ENCODE measurements at regions not wholly inside any gene's neighbourhood (a gene's known extent, or its start where the extent isn't known, plus 50 kb on each side); places are given as distances from the start of the nearest gene placed in this dataset.

DNA sequence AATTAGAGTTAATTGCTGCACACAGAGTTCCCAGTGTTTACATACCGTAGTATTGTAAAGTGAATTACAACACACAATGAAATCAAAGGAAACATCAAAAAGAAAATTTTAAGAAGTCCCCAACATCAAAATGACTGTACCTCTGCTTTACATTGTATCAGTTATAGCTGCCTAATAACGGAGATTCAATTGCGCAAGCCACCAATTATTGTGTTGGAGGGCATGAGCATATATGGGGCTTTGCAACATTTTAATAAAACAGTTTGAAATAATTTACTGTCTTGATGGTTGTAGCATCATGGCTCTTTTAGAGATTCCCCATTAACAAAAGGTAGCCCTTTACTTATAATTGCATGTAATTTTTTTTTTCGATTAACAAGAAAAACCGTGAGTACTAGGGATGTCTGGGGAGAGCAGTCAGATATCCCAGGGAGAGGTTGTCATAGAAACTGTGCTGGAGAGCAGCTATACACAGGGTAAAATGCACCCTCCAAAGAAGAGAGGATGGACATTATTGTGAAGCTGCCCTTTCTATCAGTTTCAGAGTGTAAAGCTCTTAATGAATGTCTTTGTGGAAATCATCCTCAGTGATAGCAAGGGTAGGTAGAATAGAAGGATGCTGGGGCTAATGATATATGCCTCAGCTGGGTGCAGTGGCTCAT, 55.9 kb upstream of the BTG3 start:
- ChIA-PET CTCF (no interaction called here), POLR2A (ENCODE audit: unreplicated experiment) (no interaction called here)
- Histone ChIP-seq H2AFZ (no peak overlapping the region), H3K9me3 (ENCODE audit: insufficient read depth, low read depth) (no peaks in the 10 kb centered on the region), H3K27me3 (ENCODE audit: insufficient read depth, low read depth) (no peaks in the 10 kb centered on the region), H3K79me2 (ENCODE audit: low read depth) (no peaks in the 10 kb centered on the region), H3K27ac (no peak overlapping the region), H3F3A (ENCODE audit: insufficient read depth, low read depth) (no peaks in the 10 kb centered on the region), H3K4me1 (replicated peaks; ENCODE audit: insufficient read depth) (peaks cover 7% of the 10 kb centered on the region), H3K4me2 (no peak overlapping the region), H3K4me3 (no peak overlapping the region), H4K20me1 (ENCODE audit: insufficient read depth) (no peaks in the 10 kb centered on the region), H3K9me2 (ENCODE audit: insufficient read depth) (no peaks in the 10 kb centered on the region), H3K36me3 (ENCODE audit: low read depth) (no peaks in the 10 kb centered on the region)
- BruUV-seq (replicated peaks): no TSS peak
- no peak for DNase-seq
- intact Hi-C loops (cut with micrococcal nuclease; ENCODE audit: unreplicated experiment): no loop called here
- no peak for TF ChIP-seq EZH2 (IDR thresholded peaks at IDR 0.05; ENCODE audit: low read depth)
- TF ChIP-seq, protein P1, sequence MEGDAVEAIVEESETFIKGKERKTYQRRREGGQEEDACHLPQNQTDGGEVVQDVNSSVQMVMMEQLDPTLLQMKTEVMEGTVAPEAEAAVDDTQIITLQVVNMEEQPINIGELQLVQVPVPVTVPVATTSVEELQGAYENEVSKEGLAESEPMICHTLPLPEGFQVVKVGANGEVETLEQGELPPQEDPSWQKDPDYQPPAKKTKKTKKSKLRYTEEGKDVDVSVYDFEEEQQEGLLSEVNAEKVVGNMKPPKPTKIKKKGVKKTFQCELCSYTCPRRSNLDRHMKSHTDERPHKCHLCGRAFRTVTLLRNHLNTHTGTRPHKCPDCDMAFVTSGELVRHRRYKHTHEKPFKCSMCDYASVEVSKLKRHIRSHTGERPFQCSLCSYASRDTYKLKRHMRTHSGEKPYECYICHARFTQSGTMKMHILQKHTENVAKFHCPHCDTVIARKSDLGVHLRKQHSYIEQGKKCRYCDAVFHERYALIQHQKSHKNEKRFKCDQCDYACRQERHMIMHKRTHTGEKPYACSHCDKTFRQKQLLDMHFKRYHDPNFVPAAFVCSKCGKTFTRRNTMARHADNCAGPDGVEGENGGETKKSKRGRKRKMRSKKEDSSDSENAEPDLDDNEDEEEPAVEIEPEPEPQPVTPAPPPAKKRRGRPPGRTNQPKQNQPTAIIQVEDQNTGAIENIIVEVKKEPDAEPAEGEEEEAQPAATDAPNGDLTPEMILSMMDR (conservative IDR thresholded peaks at IDR 0.05): no peak

DNA sequence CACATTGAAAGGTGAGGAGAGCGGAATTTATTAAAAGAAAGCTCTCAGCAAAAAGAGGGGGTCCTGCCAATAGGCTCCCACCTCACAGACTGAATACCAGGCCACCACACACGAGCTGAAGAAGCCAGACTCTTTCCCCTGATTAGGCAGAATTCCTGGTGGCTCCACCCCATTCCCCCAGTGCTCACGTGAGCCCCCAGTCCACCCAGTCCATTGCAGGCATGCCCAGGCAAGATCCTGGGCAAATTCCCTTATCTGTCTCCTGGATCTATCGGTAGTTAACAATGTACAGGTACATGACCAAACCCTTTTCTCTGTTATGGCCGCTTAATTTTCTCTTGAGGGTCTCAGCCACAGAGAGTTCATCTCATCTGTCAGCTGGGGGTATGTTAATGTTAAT, 54.6 kb upstream of the BTG3 start:
- intact Hi-C loops (cut with micrococcal nuclease; ENCODE audit: unreplicated experiment): no loop called here
- H3K4me1 ChIP-seq (replicated peaks; ENCODE audit: insufficient read depth): no peaks in the 10 kb centered on the region
- no peaks in the 10 kb centered on the region for H3K79me2 ChIP-seq (ENCODE audit: low read depth)
- H3K27ac ChIP-seq: no peak overlapping the region
- H3K27me3 ChIP-seq (ENCODE audit: insufficient read depth, low read depth): no peaks in the 10 kb centered on the region
- no TSS peak for BruUV-seq (replicated peaks)
- no peak for TF ChIP-seq EZH2 (IDR thresholded peaks at IDR 0.05; ENCODE audit: low read depth)
- TF ChIP-seq, protein P1 (conservative IDR thresholded peaks at IDR 0.05): no peak
- H3K9me3 ChIP-seq (ENCODE audit: insufficient read depth, low read depth): no peaks in the 10 kb centered on the region
- no peak for DNase-seq
- no peak overlapping the region for H3K4me2 ChIP-seq
- ChIA-PET POLR2A (ENCODE audit: unreplicated experiment) (no interaction called here), CTCF (no interaction called here)
- no peak overlapping the region for H3K4me3 ChIP-seq
- no peaks in the 10 kb centered on the region for H3F3A ChIP-seq (ENCODE audit: insufficient read depth, low read depth)
- no peaks in the 10 kb centered on the region for H4K20me1 ChIP-seq (ENCODE audit: insufficient read depth)
- no peak overlapping the region for H2AFZ ChIP-seq
- no peaks in the 10 kb centered on the region for H3K9me2 ChIP-seq (ENCODE audit: insufficient read depth)
- no peaks in the 10 kb centered on the region for H3K36me3 ChIP-seq (ENCODE audit: low read depth)

Measured in PC-9 (cell line).